ENCODE measurements at regions not wholly inside any gene's neighbourhood (a gene's known extent, or its start where the extent isn't known, plus 50 kb on each side); places are given as distances from the start of the nearest gene placed in this dataset.

GRCh38 chr6:133634474-133634873 lies 254.4 kb upstream of the TCF21 start (continued):
- TF ChIP-seq ZNF48 (tag by site-specific recombination; IDR thresholded peaks at IDR 0.05) (no peak), ZNF362 (tag by site-specific recombination; IDR thresholded peaks at IDR 0.05) (no peak), ZNF664 (tag by site-specific recombination; IDR thresholded peaks at IDR 0.05) (no peak), ZBTB21 (tag by site-specific recombination; IDR thresholded peaks at IDR 0.05) (no peak), GLIS2 (tag by site-specific recombination; IDR thresholded peaks at IDR 0.05) (no peak), ZNF529 (tag by site-specific recombination; IDR thresholded peaks at IDR 0.05; ENCODE audit: insufficient replicate concordance) (no peak), ZNF555 (tag by site-specific recombination; conservative IDR thresholded peaks at IDR 0.05) (no peak), ZNF639 (tag by site-specific recombination; IDR thresholded peaks at IDR 0.05) (no peak), ZBTB48 (tag by site-specific recombination; IDR thresholded peaks at IDR 0.05) (no peak)

- H3K36me3 ChIP-seq (ENCODE audit: control insufficient read depth in 2 of 2, insufficient read depth in 1 of 2, low read length in 2 of 2): no peaks in the 10 kb centered on the region
- TF ChIP-seq HOXC10 (CRISPR knock-in tag; IDR thresholded peaks at IDR 0.05) (no peak), ZNF561 (tag by site-specific recombination; IDR thresholded peaks at IDR 0.05; ENCODE audit: borderline replicate concordance) (no peak), ZNF214 (tag by site-specific recombination; IDR thresholded peaks at IDR 0.05; ENCODE audit: borderline replicate concordance) (no peak), SCRT1 (tag by site-specific recombination; IDR thresholded peaks at IDR 0.05; ENCODE audit: borderline replicate concordance) (no peak), ZSCAN18 (tag by site-specific recombination; IDR thresholded peaks at IDR 0.05) (no peak), ZNF654 (tag by site-specific recombination; IDR thresholded peaks at IDR 0.05; ENCODE audit: low read depth) (no peak), ZBTB26 (tag by site-specific recombination; optimal IDR thresholded peaks at IDR 0.05) (no peak), KLF8 (tag by site-specific recombination; IDR thresholded peaks at IDR 0.05) (no peak), ZFP41 (tag by site-specific recombination; IDR thresholded peaks at IDR 0.05; ENCODE audit: borderline replicate concordance) (no peak), ZBTB11 (tag by site-specific recombination; conservative IDR thresholded peaks at IDR 0.05; ENCODE audit: low read depth) (no peak), ZBTB8A (tag by site-specific recombination; IDR thresholded peaks at IDR 0.05) (no peak), PRDM1 (tag by site-specific recombination; IDR thresholded peaks at IDR 0.05) (no peak), ZBTB1 (tag by site-specific recombination; IDR thresholded peaks at IDR 0.05) (no peak), KLF1 (tag by site-specific recombination; IDR thresholded peaks at IDR 0.05) (no peak), OVOL3 (tag by site-specific recombination; IDR thresholded peaks at IDR 0.05) (no peak), ZNF521 (tag by site-specific recombination; IDR thresholded peaks at IDR 0.05) (no peak)
- ChIA-PET POLR2A (no interaction called here), CTCF (interaction anchor here (0.5 kb wide), 1 partner anchor 182 kb away, joined by 3 read pairs; no protein-coding TSS in a partner anchor)
- no peaks in the 10 kb centered on the region; the same call in 1 of the 2 replicates for H3K4me1 ChIP-seq (ENCODE audit: control insufficient read depth, insufficient read depth, low read length)
- no peaks in the 10 kb centered on the region for H3K9me3 ChIP-seq (ENCODE audit: control insufficient read depth, insufficient read depth, low read depth, low read length)
- H3K4me3 ChIP-seq (ENCODE audit: low read depth, low read length): no peak overlapping the region
- H3K27ac ChIP-seq (ENCODE audit: extremely low read depth, low read depth, low read length): no peak overlapping the region
Measured at GRCh38 chr6:133635447-133635846, 253.5 kb upstream of the TCF21 start.

Data from HEK293 (cell line).